GM13976 (cell line): ENCODE measurements at regions not wholly inside any gene's neighbourhood (a gene's known extent, or its start where the extent isn't known, plus 50 kb on each side); places are given as distances from the start of the nearest gene placed in this dataset.

Experiments
- DNase-seq: peaks from one replicate; pipeline ENCODE4 v3.0.0; 2012; ENCODE audit warnings: low spot score
- CTCF ChIP-seq: IDR thresholded peaks from 2 replicates; pipeline ENCODE4 v1.5.1; 2012; ENCODE audit warnings: borderline replicate concordance, mild to moderate bottlenecking; ENCODE audit not compliant: insufficient read depth; ENCODE audit errors: extremely low read depth, missing control alignments, control extremely low read depth
- in situ Hi-C: fragments of 300-500 bp; cut with MboI; formaldehyde crosslinking; loops from one replicate; pipeline ENCODE4 v1.12.0; 2022; ENCODE audit warnings: low sequenced_read_pairs, mixed read lengths, inconsistent platforms; ENCODE audit not compliant: unreplicated experiment

GRCh38 chr18:41165625-41166024, 789.4 kb upstream of the PIK3C3 start:
- no peak for DNase-seq
- TF ChIP-seq CTCF: no peak
- in situ Hi-C loops: no loop called here

GRCh38 chr18:41162781-41163180, 792.3 kb upstream of the PIK3C3 start:
- no peak for DNase-seq
- TF ChIP-seq CTCF: no peak
- in situ Hi-C loops: no loop called here

- in situ Hi-C loops: no loop called here
- TF ChIP-seq CTCF: no peak
- no peak for DNase-seq
These were observed 792.8 kb upstream of the PIK3C3 start for GRCh38 chr18:41162191-41162590.

GRCh38 chr18:41155910-41156851, 798.9 kb upstream of the PIK3C3 start:
- no peak for DNase-seq
- no peak for TF ChIP-seq CTCF
- in situ Hi-C loops: no loop called here

GRCh38 chr18:41155025-41155424, 800.0 kb upstream of the PIK3C3 start:
- no peak for DNase-seq
- in situ Hi-C loops: no loop called here
- TF ChIP-seq CTCF: no peak

- in situ Hi-C loops: no loop called here
- no peak for DNase-seq
- no peak for TF ChIP-seq CTCF
These were observed 801.2 kb upstream of the PIK3C3 start for GRCh38 chr18:41153871-41154270.
